ENCODE measurements at regions not wholly inside any gene's neighbourhood (a gene's known extent, or its start where the extent isn't known, plus 50 kb on each side); places are given as distances from the start of the nearest gene placed in this dataset.

DNA sequence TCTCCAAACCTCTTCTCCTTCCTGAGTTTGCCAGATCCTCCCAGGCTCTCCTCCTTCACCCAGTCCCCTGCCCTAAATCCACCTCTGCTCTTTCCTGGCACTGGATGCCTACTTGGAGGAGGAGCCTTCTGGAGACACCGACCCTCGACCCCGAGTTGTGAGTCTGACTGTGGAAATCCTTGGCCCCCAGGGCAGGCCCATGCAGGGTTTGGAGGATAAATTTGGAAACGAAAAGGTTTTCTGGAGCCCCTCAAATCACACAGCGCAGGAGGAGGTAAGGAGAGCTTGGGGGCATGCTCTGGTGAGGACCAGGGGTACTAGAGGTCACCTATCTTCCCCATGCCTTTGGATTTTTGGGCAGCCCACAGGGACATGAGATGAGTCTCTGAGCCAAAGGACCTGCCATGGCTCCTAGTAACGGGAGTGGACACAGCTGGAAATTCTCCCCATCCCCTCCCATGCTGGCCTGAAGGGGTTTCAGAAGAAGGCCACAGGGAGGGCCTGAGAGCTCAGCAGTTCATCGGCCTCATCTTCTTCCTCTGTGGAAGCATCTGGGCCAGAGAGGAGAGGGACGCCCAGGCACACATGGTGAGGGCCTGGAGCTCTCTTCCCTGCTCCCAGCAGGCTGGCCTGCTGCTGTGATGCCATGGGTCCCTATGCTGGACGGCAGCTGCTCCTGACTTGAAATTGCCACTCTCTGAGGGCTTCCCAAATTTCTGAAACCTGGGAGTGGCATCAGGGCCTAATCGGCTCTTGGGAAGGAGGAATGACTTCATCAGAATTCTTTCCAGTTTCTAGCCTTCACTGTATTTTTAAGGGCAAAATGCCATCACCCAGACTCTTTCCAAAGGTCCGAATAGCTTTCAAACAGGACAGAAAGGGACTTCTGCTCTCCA lies 68.6 kb upstream of the ITGA11 start:
- TF ChIP-seq RFX5 (IDR thresholded peaks at IDR 0.05; ENCODE audit: low read depth, low read length) (no peak), CEBPB (IDR thresholded peaks at IDR 0.05; ENCODE audit: low read depth, low read length) (no peak), POLR2A (IDR thresholded peaks at IDR 0.05; ENCODE audit: low read depth, low read length) (no peak), CTCF (conservative IDR thresholded peaks at IDR 0.05; ENCODE audit: low read depth, low read length) (no peak), CHD1 (IDR thresholded peaks at IDR 0.05; ENCODE audit: low read depth, low read length) (no peak), MAFK (IDR thresholded peaks at IDR 0.05; ENCODE audit: low read depth, low read length) (no peak), RCOR1 (IDR thresholded peaks at IDR 0.05; ENCODE audit: insufficient replicate concordance, low read length) (no peak), SMC3 (IDR thresholded peaks at IDR 0.05; ENCODE audit: low read depth, low read length) (no peak), MXI1 (IDR thresholded peaks at IDR 0.05; ENCODE audit: borderline replicate concordance, low read depth, low read length) (no peak), FOS (IDR thresholded peaks at IDR 0.05; ENCODE audit: low read depth, low read length) (no peak)

Measured in IMR-90 (cell line).